ENCODE measurements at regions not wholly inside any gene's neighbourhood (a gene's known extent, or its start where the extent isn't known, plus 50 kb on each side); places are given as distances from the start of the nearest gene placed in this dataset.

- Mint-ChIP-seq H3K4me3 (no peak overlapping the region), H3K27ac (no peak overlapping the region), H3K36me3 (ENCODE audit: low read depth) (no peaks in the 10 kb centered on the region), H3K9me3 (no peaks in the 10 kb centered on the region), H3K27me3 (ENCODE audit: low read depth) (peaks cover 3% of the 10 kb centered on the region), H3K4me1 (ENCODE audit: low read depth) (no peaks in the 10 kb centered on the region)
- DNase-seq (ENCODE audit: low spot score) = no peak
Measured at GRCh38 chr1:34396042-34396441, 219.3 kb downstream of the C1orf94 start.

- H3K4me1 Mint-ChIP-seq (ENCODE audit: low read depth) = no peaks in the 10 kb centered on the region
- no peaks in the 10 kb centered on the region for H3K27me3 Mint-ChIP-seq (ENCODE audit: low read depth)
- DNase-seq (ENCODE audit: low spot score) = no peak
- H3K4me3 Mint-ChIP-seq = no peak overlapping the region
- no peaks in the 10 kb centered on the region for H3K9me3 Mint-ChIP-seq
- H3K27ac Mint-ChIP-seq = no peak overlapping the region
- no peaks in the 10 kb centered on the region for H3K36me3 Mint-ChIP-seq (ENCODE audit: low read depth)
Measured at GRCh38 chr1:34398241-34398915, 221.7 kb downstream of the C1orf94 start.

- Mint-ChIP-seq H3K4me3 (no peak overlapping the region), H3K9me3 (no peaks in the 10 kb centered on the region), H3K27me3 (ENCODE audit: low read depth) (no peaks in the 10 kb centered on the region), H3K27ac (no peak overlapping the region), H3K4me1 (ENCODE audit: low read depth) (no peaks in the 10 kb centered on the region), H3K36me3 (ENCODE audit: low read depth) (no peaks in the 10 kb centered on the region)
- no peak for DNase-seq (ENCODE audit: low spot score)
Measured at GRCh38 chr1:34398916-34399275, 222.2 kb downstream of the C1orf94 start.

GRCh38 chr1:34400675-34401074, 224.0 kb downstream of the C1orf94 start:
- Mint-ChIP-seq H3K4me1 (ENCODE audit: low read depth) (no peaks in the 10 kb centered on the region), H3K27ac (no peak overlapping the region), H3K9me3 (no peaks in the 10 kb centered on the region), H3K4me3 (no peak overlapping the region), H3K27me3 (ENCODE audit: low read depth) (no peaks in the 10 kb centered on the region), H3K36me3 (ENCODE audit: low read depth) (no peaks in the 10 kb centered on the region)
- no peak for DNase-seq (ENCODE audit: low spot score)

- Mint-ChIP-seq H3K4me3 (no peak overlapping the region), H3K27me3 (ENCODE audit: low read depth) (no peaks in the 10 kb centered on the region), H3K9me3 (no peaks in the 10 kb centered on the region), H3K27ac (no peak overlapping the region), H3K36me3 (ENCODE audit: low read depth) (no peaks in the 10 kb centered on the region), H3K4me1 (ENCODE audit: low read depth) (no peaks in the 10 kb centered on the region)
- DNase-seq (ENCODE audit: low spot score) = no peak
Measured at GRCh38 chr1:34403156-34403555, 226.4 kb downstream of the C1orf94 start.

- no peaks in the 10 kb centered on the region for H3K27me3 Mint-ChIP-seq (ENCODE audit: low read depth)
Measured at GRCh38 chr1:34404804-34405203, 228.1 kb downstream of the C1orf94 start.

GRCh38 chr1:34405266-34405959, 228.7 kb downstream of the C1orf94 start:
- DNase-seq (ENCODE audit: low spot score) = no peak
- no peaks in the 10 kb centered on the region for H3K9me3 Mint-ChIP-seq
- H3K36me3 Mint-ChIP-seq (ENCODE audit: low read depth) = no peaks in the 10 kb centered on the region
- no peak overlapping the region for H3K4me3 Mint-ChIP-seq
- H3K4me1 Mint-ChIP-seq (ENCODE audit: low read depth) = no peaks in the 10 kb centered on the region
- H3K27me3 Mint-ChIP-seq (ENCODE audit: low read depth) = no peaks in the 10 kb centered on the region
- H3K27ac Mint-ChIP-seq = no peak overlapping the region

More at GRCh38 chr1:34404804-34405203, 228.1 kb downstream of the C1orf94 start:
- DNase-seq (ENCODE audit: low spot score) = no peak
- Mint-ChIP-seq H3K4me1 (ENCODE audit: low read depth) (no peaks in the 10 kb centered on the region), H3K36me3 (ENCODE audit: low read depth) (no peaks in the 10 kb centered on the region), H3K27ac (no peak overlapping the region), H3K4me3 (no peak overlapping the region), H3K9me3 (no peaks in the 10 kb centered on the region)

- H3K4me3 Mint-ChIP-seq = no peak overlapping the region
- H3K9me3 Mint-ChIP-seq = no peaks in the 10 kb centered on the region
- no peaks in the 10 kb centered on the region for H3K4me1 Mint-ChIP-seq (ENCODE audit: low read depth)
- H3K27ac Mint-ChIP-seq = no peak overlapping the region
- H3K36me3 Mint-ChIP-seq (ENCODE audit: low read depth) = no peaks in the 10 kb centered on the region
- H3K27me3 Mint-ChIP-seq (ENCODE audit: low read depth) = no peaks in the 10 kb centered on the region
- DNase-seq (ENCODE audit: low spot score) = no peak
Measured at GRCh38 chr1:34406377-34406776, 229.7 kb downstream of the C1orf94 start.

- Mint-ChIP-seq H3K9me3 (no peaks in the 10 kb centered on the region), H3K4me1 (ENCODE audit: low read depth) (no peaks in the 10 kb centered on the region), H3K27me3 (ENCODE audit: low read depth) (no peaks in the 10 kb centered on the region), H3K4me3 (no peak overlapping the region), H3K36me3 (ENCODE audit: low read depth) (no peaks in the 10 kb centered on the region), H3K27ac (no peak overlapping the region)
- no peak for DNase-seq (ENCODE audit: low spot score)
Measured at GRCh38 chr1:34406833-34407539, 230.3 kb downstream of the C1orf94 start.

- Mint-ChIP-seq H3K27ac (no peak overlapping the region), H3K4me1 (ENCODE audit: low read depth) (no peaks in the 10 kb centered on the region), H3K4me3 (no peak overlapping the region), H3K27me3 (ENCODE audit: low read depth) (no peaks in the 10 kb centered on the region), H3K9me3 (no peaks in the 10 kb centered on the region), H3K36me3 (ENCODE audit: low read depth) (no peaks in the 10 kb centered on the region)
- no peak for DNase-seq (ENCODE audit: low spot score)
Measured at GRCh38 chr1:34408011-34408410, 231.3 kb downstream of the C1orf94 start.

- no peak overlapping the region for H3K27ac Mint-ChIP-seq
- H3K9me3 Mint-ChIP-seq = no peaks in the 10 kb centered on the region
- DNase-seq (ENCODE audit: low spot score) = no peak
- no peak overlapping the region for H3K4me3 Mint-ChIP-seq
- H3K36me3 Mint-ChIP-seq (ENCODE audit: low read depth) = no peaks in the 10 kb centered on the region
- H3K4me1 Mint-ChIP-seq (ENCODE audit: low read depth) = no peaks in the 10 kb centered on the region
- no peaks in the 10 kb centered on the region for H3K27me3 Mint-ChIP-seq (ENCODE audit: low read depth)
Measured at GRCh38 chr1:34409689-34410229, 233.1 kb downstream of the C1orf94 start.

GRCh38 chr1:34412598-34413370, 236.1 kb downstream of the C1orf94 start:
- no peaks in the 10 kb centered on the region for H3K36me3 Mint-ChIP-seq (ENCODE audit: low read depth)
- peaks cover 2% of the 10 kb centered on the region for H3K27me3 Mint-ChIP-seq (ENCODE audit: low read depth)
- DNase-seq (ENCODE audit: low spot score) = no peak
- H3K4me1 Mint-ChIP-seq (ENCODE audit: low read depth) = no peaks in the 10 kb centered on the region
- no peaks in the 10 kb centered on the region for H3K9me3 Mint-ChIP-seq
- no peak overlapping the region for H3K4me3 Mint-ChIP-seq
- H3K27ac Mint-ChIP-seq = no peak overlapping the region

GRCh38 chr1:34415140-34415539, 238.4 kb downstream of the C1orf94 start:
- no peak overlapping the region for H3K27ac Mint-ChIP-seq
- H3K9me3 Mint-ChIP-seq = no peaks in the 10 kb centered on the region
- H3K4me3 Mint-ChIP-seq = no peak overlapping the region
- H3K36me3 Mint-ChIP-seq (ENCODE audit: low read depth) = no peaks in the 10 kb centered on the region
- H3K27me3 Mint-ChIP-seq (ENCODE audit: low read depth) = peaks cover 2% of the 10 kb centered on the region
- no peaks in the 10 kb centered on the region for H3K4me1 Mint-ChIP-seq (ENCODE audit: low read depth)
- DNase-seq (ENCODE audit: low spot score) = no peak

GRCh38 chr1:34418166-34418565, 241.5 kb downstream of the C1orf94 start:
- DNase-seq (ENCODE audit: low spot score) = no peak
- Mint-ChIP-seq H3K27me3 (ENCODE audit: low read depth) (peaks cover 2% of the 10 kb centered on the region), H3K4me3 (no peak overlapping the region), H3K36me3 (ENCODE audit: low read depth) (no peaks in the 10 kb centered on the region), H3K9me3 (no peaks in the 10 kb centered on the region), H3K27ac (no peak overlapping the region), H3K4me1 (ENCODE audit: low read depth) (no peaks in the 10 kb centered on the region)

Measured in T-helper 2 cell treated with Interferon-gamma antibody and Interleukin-4, amounts not matched to agents 5 μg/mL and 100 μg/mL, for 36 hours (primary cell).